CD14-positive monocyte (primary cell): ENCODE measurements at regions not wholly inside any gene's neighbourhood (a gene's known extent, or its start where the extent isn't known, plus 50 kb on each side); places are given as distances from the start of the nearest gene placed in this dataset.

Experiments
- DNase-seq, 3 donors: peaks; one replicate each; pipeline ENCODE4 v3.0.0-alpha.2; 2011 to 2022
- H2AFZ ChIP-seq: 2 replicates; pipeline ENCODE4 v1.6.0; 2012; ENCODE audit warnings: mild to moderate bottlenecking, low read depth, low read length, inconsistent platforms; ENCODE audit not compliant: insufficient read depth, poor library complexity, severe bottlenecking
- H3K27ac ChIP-seq, 2 donors: 1 replicate in 1 of 2; 2 replicates in 1 of 2; pipeline ENCODE4 v1.5.1; 2012 to 2013; ENCODE audit warnings: low read length in 2 of 2, control low read depth in 1 of 2, inconsistent platforms in 1 of 2, low read depth in 1 of 2, mild to moderate bottlenecking in 1 of 2
- H3K27me3 ChIP-seq, 2 donors: one replicate each; pipeline versions ENCODE4 v1.6.0 to v1.6.1; 2011 to 2013; ENCODE audit warnings: low read length in 2 of 2; ENCODE audit not compliant: control insufficient read depth in 2 of 2, insufficient read depth in 2 of 2
- H3K36me3 ChIP-seq, 2 donors: replicated peaks in 1 of 2; 1 replicate in 1 of 2; 2 replicates in 1 of 2; pipeline versions ENCODE4 v1.5.1 to v1.6.1; 2012 to 2013; ENCODE audit warnings: low read length in 2 of 2, control low read depth in 1 of 2, inconsistent platforms in 1 of 2, mild to moderate bottlenecking in 1 of 2; ENCODE audit not compliant: insufficient read depth in 2 of 2, control insufficient read depth in 1 of 2
- H3K4me1 ChIP-seq, 2 donors: 1 replicate in 1 of 2; 2 replicates in 1 of 2; pipeline versions ENCODE4 v1.5.1 to v1.6.1; 2012 to 2013; ENCODE audit warnings: low read length in 2 of 2, control low read depth in 1 of 2, inconsistent platforms in 1 of 2, mild to moderate bottlenecking in 1 of 2, moderate library complexity in 1 of 2; ENCODE audit not compliant: insufficient read depth in 2 of 2, control insufficient read depth in 1 of 2
- H3K4me2 ChIP-seq: replicated peaks from 2 replicates; pipeline ENCODE3; 2012; ENCODE audit warnings: low read length, moderate library complexity, mild to moderate bottlenecking; ENCODE audit not compliant: poor library complexity, severe bottlenecking; ENCODE audit errors: extremely low read depth
- H3K4me3 ChIP-seq, 3 experiments: fragments of 200-600 bp in 1 of 3; sonication (generic) in 1 of 3; replicated peaks in 1 of 3; 1 replicate in 2 of 3; 2 replicates in 1 of 3; pipeline ENCODE4 v1.5.1; 2011 to 2013; ENCODE audit warnings: low read length in 3 of 3, mild to moderate bottlenecking in 3 of 3, control low read depth in 2 of 3, low read depth in 2 of 3, inconsistent platforms in 1 of 3, moderate library complexity in 1 of 3
- H3K79me2 ChIP-seq: 2 replicates; pipeline ENCODE4 v1.6.0; 2012; ENCODE audit warnings: mild to moderate bottlenecking, control low read depth, inconsistent platforms, low read length, moderate library complexity; ENCODE audit not compliant: insufficient read depth
- H3K9ac ChIP-seq: 2 replicates; pipeline ENCODE4 v1.6.0; 2017; ENCODE audit warnings: low read length, mild to moderate bottlenecking; ENCODE audit not compliant: insufficient read depth, poor library complexity, severe bottlenecking
- H3K9me3 ChIP-seq, 2 donors: replicated peaks in 1 of 2; 1 replicate in 1 of 2; 2 replicates in 1 of 2; pipeline versions ENCODE4 v1.5.1 to v1.6.1; 2012 to 2013; ENCODE audit warnings: low read length in 2 of 2, control low read depth in 1 of 2; ENCODE audit not compliant: control insufficient read depth in 1 of 2, insufficient read depth in 1 of 2
- H4K20me1 ChIP-seq: 2 replicates; pipeline ENCODE4 v1.6.0; 2012; ENCODE audit warnings: mild to moderate bottlenecking, low read length, control low read depth, moderate library complexity; ENCODE audit not compliant: insufficient read depth
- H3K27ac Mint-ChIP-seq, 7 donors: one replicate each; pipeline ENCODE4 v1.8.0; 2020; ENCODE audit warnings: mild to moderate bottlenecking in 7 of 7, mixed read lengths in 7 of 7, moderate library complexity in 6 of 7, inconsistent platforms in 2 of 7
- H3K27me3 Mint-ChIP-seq, 3 donors: one replicate each; pipeline ENCODE4 v1.8.0; 2021 to 2022; ENCODE audit warnings: low read depth in 3 of 3, mild to moderate bottlenecking in 3 of 3, mixed read lengths in 3 of 3, moderate library complexity in 3 of 3, inconsistent platforms in 1 of 3
- H3K36me3 Mint-ChIP-seq, 2 donors: one replicate each; pipeline ENCODE4 v1.8.0; 2020; ENCODE audit warnings: mixed read lengths in 2 of 2, inconsistent platforms in 1 of 2, mild to moderate bottlenecking in 1 of 2
- H3K4me1 Mint-ChIP-seq: one replicate; pipeline ENCODE4 v1.8.0; 2020; ENCODE audit warnings: mild to moderate bottlenecking, mixed read lengths
- H3K4me3 Mint-ChIP-seq, 2 donors: one replicate each; pipeline ENCODE4 v1.8.0; 2020; ENCODE audit warnings: mild to moderate bottlenecking in 2 of 2, mixed read lengths in 2 of 2, moderate library complexity in 1 of 2
- H3K9me3 Mint-ChIP-seq, 7 donors: one replicate each; pipeline ENCODE4 v1.8.0; 2020 to 2022; ENCODE audit warnings: mixed read lengths in 7 of 7, mild to moderate bottlenecking in 6 of 7, moderate library complexity in 6 of 7, inconsistent platforms in 2 of 7
- WGBS: methylation state at CpG from one replicate; pipeline ENCODE4 v1.1.5; 2013; ENCODE audit warnings: missing lambda C conversion rate; ENCODE audit not compliant: insufficient coverage; 5-methylcytosine and 5-hydroxymethylcytosine counted together
- intact Hi-C, 2 donors: fragments of 100-400 bp; cut with micrococcal nuclease; formaldehyde crosslinking; loops; one replicate each; pipeline versions ENCODE4 v1.15.0 to v1.15.1; 2023
- TF ChIP-seq, protein P1 (sequence below): fragments of 200-600 bp; IDR thresholded peaks from one replicate; pipeline ENCODE4 v1.8.0; 2022; ENCODE audit warnings: antibody characterized with exemption, mild to moderate bottlenecking

DNA sequence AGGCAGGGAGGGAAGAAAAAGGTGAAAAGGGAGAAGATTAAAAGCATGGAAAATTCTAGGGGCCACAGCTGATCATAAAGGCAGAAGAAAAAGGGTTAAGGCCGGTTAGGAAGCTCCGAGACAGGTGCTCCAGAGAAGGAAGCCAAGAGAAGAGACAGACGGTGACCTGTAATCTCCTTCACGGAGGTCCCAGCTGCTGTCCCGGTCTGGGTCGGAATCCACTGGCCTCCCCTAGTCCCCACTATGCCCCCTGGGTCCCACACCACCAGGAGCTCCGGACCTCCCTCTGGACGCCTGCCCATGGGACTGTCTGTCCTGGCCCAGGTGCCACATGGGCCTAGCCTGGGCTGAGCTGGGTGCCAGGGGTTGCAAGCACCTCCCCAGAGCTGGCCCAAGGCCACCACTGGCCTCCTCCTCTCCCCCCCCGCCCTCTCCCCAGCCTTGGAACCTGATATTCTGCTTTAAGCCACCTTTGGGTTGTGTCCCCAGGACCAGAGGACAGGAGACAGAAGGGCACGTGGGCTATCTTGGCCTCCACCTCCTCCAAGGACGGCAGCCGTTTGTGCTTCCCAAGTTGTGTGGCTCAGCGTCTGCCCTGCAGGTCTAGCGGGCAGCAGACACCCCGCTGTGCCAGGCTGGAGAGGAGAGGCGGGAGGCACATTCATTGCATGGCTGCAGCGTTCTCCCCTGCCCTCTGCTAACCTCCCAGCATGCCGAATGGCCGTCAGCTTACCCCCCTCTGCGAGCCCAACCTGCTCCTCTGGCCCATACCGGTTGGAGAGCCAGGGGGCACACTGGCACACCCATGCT lies 102.4 kb downstream of the ENGASE start:
- Mint-ChIP-seq H3K4me3 (no peak overlapping the region), H3K27me3 (peaks cover 12 to 18% (median 16%) of the 10 kb centered on the region in 3 donors), H3K27ac (no peak overlapping the region), H3K9me3 (peaks cover 0 to under 1% (median 0%) of the 10 kb centered on the region in 7 donors), H3K4me1 (no peaks in the 10 kb centered on the region), H3K36me3 (no peaks in the 10 kb centered on the region)
- H4K20me1 ChIP-seq: no peaks in the 10 kb centered on the region
- intact Hi-C loops: no loop called here
- peaks cover 0 to 9% of the 10 kb centered on the region in 2 donors for H3K27me3 ChIP-seq
- no peak for DNase-seq
- no peak overlapping the region for H2AFZ ChIP-seq
- WGBS: 85% methylated on average over 21 of the region's 21 CpGs
- no peaks in the 10 kb centered on the region for H3K4me1 ChIP-seq
- no peaks in the 10 kb centered on the region for H3K9me3 ChIP-seq
- H3K4me2 ChIP-seq: no peak overlapping the region
- no peak overlapping the region for H3K9ac ChIP-seq
- TF ChIP-seq, protein P1, sequence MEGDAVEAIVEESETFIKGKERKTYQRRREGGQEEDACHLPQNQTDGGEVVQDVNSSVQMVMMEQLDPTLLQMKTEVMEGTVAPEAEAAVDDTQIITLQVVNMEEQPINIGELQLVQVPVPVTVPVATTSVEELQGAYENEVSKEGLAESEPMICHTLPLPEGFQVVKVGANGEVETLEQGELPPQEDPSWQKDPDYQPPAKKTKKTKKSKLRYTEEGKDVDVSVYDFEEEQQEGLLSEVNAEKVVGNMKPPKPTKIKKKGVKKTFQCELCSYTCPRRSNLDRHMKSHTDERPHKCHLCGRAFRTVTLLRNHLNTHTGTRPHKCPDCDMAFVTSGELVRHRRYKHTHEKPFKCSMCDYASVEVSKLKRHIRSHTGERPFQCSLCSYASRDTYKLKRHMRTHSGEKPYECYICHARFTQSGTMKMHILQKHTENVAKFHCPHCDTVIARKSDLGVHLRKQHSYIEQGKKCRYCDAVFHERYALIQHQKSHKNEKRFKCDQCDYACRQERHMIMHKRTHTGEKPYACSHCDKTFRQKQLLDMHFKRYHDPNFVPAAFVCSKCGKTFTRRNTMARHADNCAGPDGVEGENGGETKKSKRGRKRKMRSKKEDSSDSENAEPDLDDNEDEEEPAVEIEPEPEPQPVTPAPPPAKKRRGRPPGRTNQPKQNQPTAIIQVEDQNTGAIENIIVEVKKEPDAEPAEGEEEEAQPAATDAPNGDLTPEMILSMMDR: no peak
- H3K79me2 ChIP-seq: no peaks in the 10 kb centered on the region
- H3K36me3 ChIP-seq: no peaks in the 10 kb centered on the region
- H3K27ac ChIP-seq: no peak overlapping the region
- no peak overlapping the region for H3K4me3 ChIP-seq

DNA sequence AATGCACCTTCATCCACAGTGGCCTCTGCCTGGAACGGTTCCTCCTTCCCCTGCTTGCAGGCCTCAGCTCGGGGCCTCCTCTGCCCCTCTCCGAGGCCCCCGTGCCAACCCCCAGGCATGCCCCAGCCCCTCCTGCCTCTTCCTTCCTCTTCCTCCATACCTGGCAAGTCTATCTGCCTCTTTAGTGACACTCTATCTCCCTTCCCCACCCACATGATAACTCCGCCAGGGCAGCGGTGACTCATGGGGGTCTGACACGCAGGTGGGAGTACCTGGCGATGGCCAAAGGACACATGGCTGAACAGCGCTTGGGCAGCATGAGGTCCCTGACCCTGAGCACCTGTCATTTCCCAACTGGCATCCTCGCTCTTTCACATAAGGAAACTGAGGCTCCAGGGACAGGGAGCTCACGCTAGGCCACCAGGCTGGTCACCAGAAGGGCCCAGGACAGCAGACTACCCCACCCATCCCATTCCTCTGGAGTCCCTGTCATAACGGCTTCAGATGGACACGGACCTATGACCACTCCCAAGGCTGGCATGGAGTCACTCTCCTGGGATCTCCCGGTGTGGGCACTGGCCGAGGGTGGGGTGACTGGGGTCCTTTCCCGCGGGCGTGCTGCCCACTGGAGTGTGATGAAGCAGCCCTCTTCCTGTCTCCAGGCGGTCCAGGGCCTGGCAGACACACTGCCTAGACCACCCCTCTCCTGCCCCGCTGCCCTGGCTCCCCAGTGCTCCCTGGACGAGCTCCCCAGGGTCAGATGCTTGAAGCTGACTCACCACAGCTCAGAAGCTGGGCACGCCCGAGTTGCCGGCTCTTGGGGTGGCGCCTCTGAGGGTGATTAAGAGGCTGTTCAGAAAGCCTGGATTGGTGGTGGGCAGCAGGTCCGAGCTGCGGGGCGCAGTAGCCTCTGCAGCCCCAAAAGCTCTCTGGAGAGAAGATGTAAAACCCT lies 100.6 kb downstream of the ENGASE start:
- Histone ChIP-seq H3K79me2 (no peaks in the 10 kb centered on the region), H4K20me1 (no peaks in the 10 kb centered on the region), H3K4me2 (no peak overlapping the region), H3K9me3 (no peaks in the 10 kb centered on the region), H3K27ac (no peak overlapping the region), H3K4me3 (no peak overlapping the region), H3K36me3 (no peaks in the 10 kb centered on the region), H3K9ac (no peak overlapping the region), H3K4me1 (no peaks in the 10 kb centered on the region), H3K27me3 (no peaks in the 10 kb centered on the region), H2AFZ (no peak overlapping the region)
- DNase-seq: no peak
- TF ChIP-seq, protein P1: no peak
- WGBS: 69% methylated on average over 25 of the region's 28 CpGs
- H3K4me3 Mint-ChIP-seq: no peak overlapping the region
- intact Hi-C loops: no loop called here
- no peaks in the 10 kb centered on the region for H3K36me3 Mint-ChIP-seq
- peaks cover 8 to 11% (median 10%) of the 10 kb centered on the region in 3 donors for H3K27me3 Mint-ChIP-seq
- H3K27ac Mint-ChIP-seq: no peak overlapping the region
- no peaks in the 10 kb centered on the region for H3K4me1 Mint-ChIP-seq
- H3K9me3 Mint-ChIP-seq: no peaks in the 10 kb centered on the region
